ENCODE measurements at regions not wholly inside any gene's neighbourhood (a gene's known extent, or its start where the extent isn't known, plus 50 kb on each side); places are given as distances from the start of the nearest gene placed in this dataset.

DNA sequence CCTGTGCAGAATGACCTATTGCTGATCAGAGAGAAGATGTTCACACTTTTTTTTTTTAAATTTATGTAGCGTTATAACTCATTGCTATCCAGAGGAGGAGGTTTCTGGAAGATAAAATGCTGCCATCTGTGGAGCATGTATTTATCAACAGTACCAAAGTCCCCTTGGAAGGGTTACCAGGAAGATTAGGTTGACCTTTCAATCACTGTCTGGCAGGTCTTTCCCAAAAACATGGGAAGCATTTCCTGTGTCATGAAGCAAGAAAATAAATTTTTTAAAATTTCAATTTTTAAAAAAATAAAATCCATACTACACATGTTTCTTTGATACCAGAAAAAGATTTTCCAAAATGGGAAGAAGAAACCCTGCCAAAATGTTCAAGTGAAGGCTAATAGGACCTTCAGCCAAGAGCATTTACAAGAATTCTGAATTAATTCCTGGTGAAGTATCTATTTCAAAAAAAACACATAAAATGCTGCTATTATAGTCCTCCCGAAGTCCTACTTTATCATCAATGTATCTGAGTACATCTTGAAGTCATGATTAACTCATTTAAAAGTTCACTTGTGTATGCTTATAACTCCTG lies 143.9 kb upstream of the RND3 start:
- no peak for DNase-seq
- no peaks in the 10 kb centered on the region for H3K36me3 Mint-ChIP-seq (ENCODE audit: insufficient read depth, unreplicated experiment)
- Histone ChIP-seq H3K4me3 (ENCODE audit: low read depth, low read length) (no peak overlapping the region), H3K4me1 (no peaks in the 10 kb centered on the region), H3K27me3 (replicated peaks; ENCODE audit: control insufficient read depth, insufficient read depth, low read length) (no peaks in the 10 kb centered on the region), H3K36me3 (ENCODE audit: control insufficient read depth, insufficient read depth, low read length) (no peaks in the 10 kb centered on the region), H3K9me3 (no peaks in the 10 kb centered on the region)
- no peaks in the 10 kb centered on the region for H3K4me1 Mint-ChIP-seq (ENCODE audit: low read depth, unreplicated experiment)
- CTCF ChIA-PET, result no interaction called here
- intact Hi-C loops (cut with micrococcal nuclease; ENCODE audit: unreplicated experiment), result no loop called here
- H3K27ac Mint-ChIP-seq (ENCODE audit: unreplicated experiment), result no peak overlapping the region
- H3K9me3 Mint-ChIP-seq (ENCODE audit: unreplicated experiment), result no peaks in the 10 kb centered on the region
- no peak overlapping the region for H3K4me3 Mint-ChIP-seq (ENCODE audit: unreplicated experiment)
- no peaks in the 10 kb centered on the region for H3K27me3 Mint-ChIP-seq (ENCODE audit: insufficient read depth, unreplicated experiment)
- no TSS peak for BruUV-seq (replicated peaks)
- TF ChIP-seq, protein P1, sequence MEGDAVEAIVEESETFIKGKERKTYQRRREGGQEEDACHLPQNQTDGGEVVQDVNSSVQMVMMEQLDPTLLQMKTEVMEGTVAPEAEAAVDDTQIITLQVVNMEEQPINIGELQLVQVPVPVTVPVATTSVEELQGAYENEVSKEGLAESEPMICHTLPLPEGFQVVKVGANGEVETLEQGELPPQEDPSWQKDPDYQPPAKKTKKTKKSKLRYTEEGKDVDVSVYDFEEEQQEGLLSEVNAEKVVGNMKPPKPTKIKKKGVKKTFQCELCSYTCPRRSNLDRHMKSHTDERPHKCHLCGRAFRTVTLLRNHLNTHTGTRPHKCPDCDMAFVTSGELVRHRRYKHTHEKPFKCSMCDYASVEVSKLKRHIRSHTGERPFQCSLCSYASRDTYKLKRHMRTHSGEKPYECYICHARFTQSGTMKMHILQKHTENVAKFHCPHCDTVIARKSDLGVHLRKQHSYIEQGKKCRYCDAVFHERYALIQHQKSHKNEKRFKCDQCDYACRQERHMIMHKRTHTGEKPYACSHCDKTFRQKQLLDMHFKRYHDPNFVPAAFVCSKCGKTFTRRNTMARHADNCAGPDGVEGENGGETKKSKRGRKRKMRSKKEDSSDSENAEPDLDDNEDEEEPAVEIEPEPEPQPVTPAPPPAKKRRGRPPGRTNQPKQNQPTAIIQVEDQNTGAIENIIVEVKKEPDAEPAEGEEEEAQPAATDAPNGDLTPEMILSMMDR (IDR thresholded peaks at IDR 0.05; ENCODE audit: insufficient read depth in 1 of 2, low read depth in 1 of 2, low read length in 1 of 2, severe bottlenecking in 1 of 2, unreplicated experiment in 1 of 2), result no peak
- POLR2A ChIA-PET, result no interaction called here

DNA sequence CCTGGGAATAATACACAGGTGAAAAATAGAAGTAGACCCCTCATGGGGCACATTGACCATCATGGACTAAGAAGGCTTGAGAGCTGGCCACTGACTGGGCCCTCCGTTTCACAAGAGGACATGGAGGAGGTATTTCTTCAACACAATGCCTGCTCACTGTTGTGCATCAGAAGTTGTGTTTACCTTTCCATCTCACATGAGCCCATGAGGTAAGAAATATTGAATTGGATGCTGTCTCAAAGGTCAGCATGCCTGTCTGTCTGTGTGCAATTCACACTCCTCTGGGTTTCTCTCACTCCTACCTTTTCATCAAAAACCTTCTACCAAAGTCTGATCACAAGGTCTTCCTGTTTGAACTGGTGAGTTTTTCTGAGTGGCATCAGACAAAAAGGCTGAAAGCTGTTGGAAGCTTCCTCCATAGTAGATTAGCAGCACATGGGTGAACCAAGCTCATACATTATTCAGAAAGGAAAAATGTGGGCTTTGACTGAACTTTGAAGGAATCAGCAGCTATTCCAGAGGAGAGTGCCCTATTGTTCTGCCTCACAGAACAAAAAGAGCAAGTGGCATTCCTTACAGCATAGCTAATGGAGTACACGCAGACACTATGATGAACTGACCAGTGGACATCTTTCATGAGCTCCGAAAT lies 143.2 kb upstream of the RND3 start:
- Mint-ChIP-seq H3K36me3 (ENCODE audit: insufficient read depth, unreplicated experiment) (no peaks in the 10 kb centered on the region), H3K27ac (ENCODE audit: unreplicated experiment) (no peak overlapping the region), H3K4me3 (ENCODE audit: unreplicated experiment) (no peak overlapping the region), H3K4me1 (ENCODE audit: low read depth, unreplicated experiment) (no peaks in the 10 kb centered on the region), H3K9me3 (ENCODE audit: unreplicated experiment) (no peaks in the 10 kb centered on the region), H3K27me3 (ENCODE audit: insufficient read depth, unreplicated experiment) (no peaks in the 10 kb centered on the region)
- ChIA-PET CTCF (no interaction called here), POLR2A (no interaction called here)
- Histone ChIP-seq H3K27me3 (replicated peaks; ENCODE audit: control insufficient read depth, insufficient read depth, low read length) (no peaks in the 10 kb centered on the region), H3K4me3 (ENCODE audit: low read depth, low read length) (no peak overlapping the region), H3K36me3 (ENCODE audit: control insufficient read depth, insufficient read depth, low read length) (no peaks in the 10 kb centered on the region), H3K9me3 (no peaks in the 10 kb centered on the region), H3K4me1 (no peaks in the 10 kb centered on the region)
- no TSS peak for BruUV-seq (replicated peaks)
- no peak for DNase-seq
- intact Hi-C loops (cut with micrococcal nuclease; ENCODE audit: unreplicated experiment), result no loop called here
- TF ChIP-seq, protein P1 (IDR thresholded peaks at IDR 0.05; ENCODE audit: insufficient read depth in 1 of 2, low read depth in 1 of 2, low read length in 1 of 2, severe bottlenecking in 1 of 2, unreplicated experiment in 1 of 2), result no peak

DNA sequence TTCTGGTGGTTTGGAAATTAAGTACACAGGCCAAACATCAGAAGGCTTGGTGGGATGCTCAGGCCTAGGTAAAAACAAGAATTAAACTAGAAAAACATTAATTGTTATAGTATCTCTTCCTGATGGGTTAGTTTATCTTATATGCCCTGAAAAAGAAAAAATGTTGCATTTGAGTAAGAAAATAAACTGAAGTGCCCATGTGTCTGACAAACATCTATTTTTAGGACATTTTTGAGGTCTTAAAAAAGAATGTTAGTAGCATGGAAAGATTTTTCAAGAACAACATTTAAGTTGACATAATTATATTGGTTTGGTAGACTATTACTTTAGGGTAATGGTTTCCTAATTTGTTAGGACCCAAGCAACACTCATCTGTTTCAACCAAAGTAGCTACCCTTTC lies 140.1 kb upstream of the RND3 start:
- TF ChIP-seq, protein P1 (IDR thresholded peaks at IDR 0.05; ENCODE audit: insufficient read depth in 1 of 2, low read depth in 1 of 2, low read length in 1 of 2, severe bottlenecking in 1 of 2, unreplicated experiment in 1 of 2), result no peak
- DNase-seq, result no peak
- ChIA-PET POLR2A (no interaction called here), CTCF (no interaction called here)
- H3K27ac Mint-ChIP-seq (ENCODE audit: unreplicated experiment), result no peak overlapping the region
- Histone ChIP-seq H3K9me3 (no peaks in the 10 kb centered on the region), H3K27me3 (replicated peaks; ENCODE audit: control insufficient read depth, insufficient read depth, low read length) (no peaks in the 10 kb centered on the region), H3K4me3 (ENCODE audit: low read depth, low read length) (no peak overlapping the region), H3K36me3 (ENCODE audit: control insufficient read depth, insufficient read depth, low read length) (no peaks in the 10 kb centered on the region), H3K4me1 (no peaks in the 10 kb centered on the region)
- no peaks in the 10 kb centered on the region for H3K9me3 Mint-ChIP-seq (ENCODE audit: unreplicated experiment)
- no peaks in the 10 kb centered on the region for H3K27me3 Mint-ChIP-seq (ENCODE audit: insufficient read depth, unreplicated experiment)
- no peak overlapping the region for H3K4me3 Mint-ChIP-seq (ENCODE audit: unreplicated experiment)
- H3K4me1 Mint-ChIP-seq (ENCODE audit: low read depth, unreplicated experiment), result no peaks in the 10 kb centered on the region
- intact Hi-C loops (cut with micrococcal nuclease; ENCODE audit: unreplicated experiment), result no loop called here
- H3K36me3 Mint-ChIP-seq (ENCODE audit: insufficient read depth, unreplicated experiment), result no peaks in the 10 kb centered on the region
- no TSS peak for BruUV-seq (replicated peaks)
